HepG2 (cell line): ENCODE measurements at regions not wholly inside any gene's neighbourhood (a gene's known extent, or its start where the extent isn't known, plus 50 kb on each side); places are given as distances from the start of the nearest gene placed in this dataset.

Experiments
- ATAC-seq: fragments of 200-7000 bp; cut with Tn5 transposase; 3 replicates; pipeline ENCODE4 v1.9.1; 2020; ENCODE audit warnings: mild to moderate bottlenecking, moderate library complexity
- BruUV-seq: library from RNA; stranded (reverse); fragments of 400-500 nt; replicated peaks from 2 replicates; lab custom pipeline; 2021; lab: Mats Ljungman, UMichigan
- CTCF ChIA-PET: fragments of 300-600 bp; formaldehyde crosslinking; extraction: SDS; loops from one replicate; lab custom pipeline; 2021; ENCODE audit warnings: low total read pairs, inconsistent platforms, low intra/inter-chr PET ratio; lab: Yijun Ruan, JAX
- POLR2A ChIA-PET: fragments of 350-600 bp; sonication (Branson Sonifier 250); formaldehyde crosslinking; loops from one replicate; lab custom pipeline; 2020; ENCODE audit warnings: antibody characterized with exemption, inconsistent platforms; lab: Yijun Ruan, JAX
- DNase-seq: peaks from one replicate; pipeline ENCODE4 v3.0.0-alpha.2; 2015; ENCODE audit warnings: low spot score
- FAIRE-seq: peaks from 3 replicates; lab custom pipeline; 2011; peaks lifted over from hg19 to GRCh38; lab: Jason Lieb, UNC
- H2AFZ ChIP-seq: one replicate; pipeline ENCODE4 v1.6.1; 2011; ENCODE audit warnings: low read length, inconsistent platforms
- H3K27ac ChIP-seq: fragments of 300-600 bp; 3 replicates; pipeline ENCODE4 v1.8.0; 2011; ENCODE audit warnings: mixed run types, mild to moderate bottlenecking, mixed read lengths, low read length, inconsistent platforms; ENCODE audit not compliant: insufficient read depth; ENCODE audit errors: extremely low read length
- H3K27me3 ChIP-seq, 2 experiments: fragments of 200-600 bp in 1 of 2; 2 replicates in 1 of 2; 3 replicates in 1 of 2; pipeline versions ENCODE4 v1.6.0 to v1.8.0; 2011; ENCODE audit warnings: low read length in 2 of 2, mild to moderate bottlenecking in 2 of 2, moderate library complexity in 2 of 2, inconsistent platforms in 1 of 2; ENCODE audit not compliant: insufficient read depth in 2 of 2, control insufficient read depth in 1 of 2
- H3K36me3 ChIP-seq, 2 experiments: fragments of 200-600 bp in 1 of 2; replicated peaks in 1 of 2; 2 replicates in 1 of 2; 3 replicates in 1 of 2; pipeline versions ENCODE4 v1.5.1 to v1.8.0; 2011; ENCODE audit warnings: low read length in 2 of 2, inconsistent platforms in 1 of 2; ENCODE audit not compliant: insufficient read depth in 2 of 2, control insufficient read depth in 1 of 2
- H3K4me1 ChIP-seq: 2 replicates; pipeline ENCODE4 v1.5.1; 2012; ENCODE audit warnings: low read length, inconsistent platforms; ENCODE audit not compliant: insufficient read depth
- H3K4me2 ChIP-seq: 2 replicates; pipeline ENCODE4 v1.6.0; 2011; ENCODE audit warnings: low read depth, low read length, inconsistent platforms
- H3K4me3 ChIP-seq, 3 experiments: fragments of 200-600 bp in 1 of 3; sonication (generic), shearing (Covaris generic) in 1 of 3; replicated peaks in 1 of 3; 2 replicates each; pipeline ENCODE4 v1.5.1; 2011 to 2016; ENCODE audit warnings: low read length in 3 of 3, inconsistent platforms in 2 of 3, low read depth in 2 of 3, mild to moderate bottlenecking in 2 of 3, control low read depth in 1 of 3, mixed read lengths in 1 of 3; ENCODE audit not compliant: insufficient read depth in 1 of 3
- H3K79me2 ChIP-seq: one replicate; pipeline ENCODE4 v1.6.1; 2011; ENCODE audit warnings: low read length, inconsistent platforms; ENCODE audit not compliant: insufficient read depth
- H3K9ac ChIP-seq: 2 replicates; pipeline ENCODE4 v1.6.0; 2011; ENCODE audit warnings: mild to moderate bottlenecking, low read depth, low read length, inconsistent platforms; ENCODE audit not compliant: insufficient read depth
- H3K9me3 ChIP-seq: 2 replicates; pipeline ENCODE4 v1.5.1; 2012; ENCODE audit warnings: mild to moderate bottlenecking, low read length
- H4K20me1 ChIP-seq: 2 replicates; pipeline ENCODE4 v1.6.0; 2011; ENCODE audit warnings: inconsistent platforms, mild to moderate bottlenecking, low read length, moderate library complexity; ENCODE audit not compliant: insufficient read depth
- BRF2 ChIP-seq: sonication (generic); formaldehyde crosslinking; IDR thresholded peaks from 2 replicates; pipeline ENCODE4 v1.8.1; 2022; ENCODE audit warnings: mild to moderate bottlenecking, missing genetic modification reagents
- FOXK2 ChIP-seq: fragments of 450-650 bp; IDR thresholded peaks from 2 replicates; pipeline ENCODE4 v1.6.1; 2016
- GATA4 ChIP-seq: sonication (generic); IDR thresholded peaks from 2 replicates; pipeline ENCODE4 v1.6.1; 2016; ENCODE audit warnings: antibody characterized with exemption, low read depth, borderline replicate concordance
- SAFB2 ChIP-seq: sonication (generic); formaldehyde crosslinking; IDR thresholded peaks from 2 replicates; pipeline ENCODE4 v1.5.1; 2020; ENCODE audit warnings: missing genetic modification reagents, low read depth, mild to moderate bottlenecking, borderline replicate concordance
- ZBTB7B ChIP-seq: sonication (generic); formaldehyde crosslinking; IDR thresholded peaks from 2 replicates; pipeline ENCODE4 v1.4.0; 2020; ENCODE audit warnings: missing genetic modification reagents
- ZNF430 ChIP-seq: sonication (generic); formaldehyde crosslinking; IDR thresholded peaks from 2 replicates; pipeline ENCODE4 v1.9.0; 2021; ENCODE audit warnings: mild to moderate bottlenecking, missing genetic modification reagents
- WGBS: methylation state at CpG from one replicate; pipeline ENCODE4 v1.1.6; 2017; ENCODE audit warnings: low lambda C conversion rate; 5-methylcytosine and 5-hydroxymethylcytosine counted together
- in situ Hi-C: cut with HindIII; loops from 2 replicates; pipeline ENCODE4 v1.10.0; 2017; ENCODE audit warnings: low pct_unique_long_range_greater_than_20kb; ENCODE audit not compliant: extremely low pct_ligation_motif_present
- intact Hi-C: fragments of 100-400 bp; cut with micrococcal nuclease; formaldehyde crosslinking; loops from one replicate; pipeline ENCODE4 v1.10.0; 2022; ENCODE audit not compliant: unreplicated experiment
- TF ChIP-seq, protein P1 (sequence below): sonication (generic); formaldehyde crosslinking; IDR thresholded peaks from 2 replicates; pipeline ENCODE4 v1.8.0; 2022; ENCODE audit warnings: mild to moderate bottlenecking, missing genetic modification reagents, borderline replicate concordance
- TF ChIP-seq, protein P2 (sequence below): sonication (generic); formaldehyde crosslinking; IDR thresholded peaks from 2 replicates; pipeline ENCODE4 v1.4.0; 2020; ENCODE audit warnings: mild to moderate bottlenecking, missing genetic modification reagents
- TF ChIP-seq, protein P3 (sequence below): sonication (generic); formaldehyde crosslinking; conservative IDR thresholded peaks from 2 replicates; pipeline ENCODE4 v1.4.0; 2020; ENCODE audit warnings: missing genetic modification reagents
- TF ChIP-seq, protein P4 (sequence below): sonication (generic); formaldehyde crosslinking; IDR thresholded peaks from 2 replicates; pipeline ENCODE4 v1.4.0; 2020; ENCODE audit warnings: mild to moderate bottlenecking, missing genetic modification reagents

DNA sequence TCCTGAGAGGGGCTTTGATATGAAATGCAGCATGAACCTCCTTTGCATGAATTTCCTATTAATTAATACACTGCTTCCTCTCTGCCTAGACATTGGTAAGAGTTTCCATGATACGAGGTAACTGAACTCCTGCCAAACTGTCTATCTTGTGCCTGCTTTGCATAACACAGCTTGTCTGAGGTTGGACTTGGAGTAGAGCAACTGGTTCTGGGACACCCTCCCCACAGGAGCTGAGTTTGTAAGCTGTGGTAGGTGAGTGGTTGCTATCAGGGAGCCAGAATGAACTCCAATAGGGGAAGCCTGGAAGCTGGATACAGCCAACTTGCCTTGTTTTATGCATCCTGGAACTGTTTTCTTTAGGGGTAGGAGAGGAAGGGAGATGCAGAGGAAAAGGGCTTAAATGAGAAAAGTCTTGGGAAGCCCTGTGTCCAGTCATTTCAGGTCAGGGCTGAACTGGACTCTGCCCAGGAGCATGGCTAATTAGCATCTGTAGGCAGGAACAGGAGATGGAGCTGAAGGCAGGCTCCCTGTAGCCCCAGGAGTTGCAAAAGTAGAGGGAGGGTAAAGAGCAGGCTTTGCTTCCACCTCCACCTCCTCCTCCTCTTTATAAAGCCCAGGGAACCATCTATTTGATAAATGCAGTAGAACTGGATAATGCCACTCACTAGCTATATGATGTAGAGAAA is 73.2 kb upstream of the GPR158 start:
- TF ChIP-seq, protein P1, sequence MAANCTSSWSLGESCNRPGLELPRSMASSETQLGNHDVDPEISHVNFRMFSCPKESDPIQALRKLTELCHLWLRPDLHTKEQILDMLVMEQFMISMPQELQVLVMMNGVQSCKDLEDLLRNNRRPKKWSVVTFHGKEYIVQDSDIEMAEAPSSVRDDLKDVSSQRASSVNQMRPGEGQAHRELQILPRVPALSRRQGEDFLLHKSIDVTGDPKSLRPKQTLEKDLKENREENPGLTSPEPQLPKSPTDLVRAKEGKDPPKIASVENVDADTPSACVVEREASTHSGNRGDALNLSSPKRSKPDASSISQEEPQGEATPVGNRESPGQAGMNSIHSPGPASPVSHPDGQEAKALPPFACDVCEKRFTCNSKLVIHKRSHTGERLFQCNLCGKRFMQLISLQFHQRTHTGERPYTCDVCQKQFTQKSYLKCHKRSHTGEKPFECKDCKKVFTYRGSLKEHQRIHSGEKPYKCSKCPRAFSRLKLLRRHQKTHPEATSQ = no peak
- TF ChIP-seq ZNF430 (CRISPR knock-in tag) (no peak), ZBTB7B (CRISPR knock-in tag) (no peak), FOXK2 (no peak), SAFB2 (no peak), GATA4 (no peak)
- ChIA-PET CTCF (no interaction called here), POLR2A (no interaction called here)
- Histone ChIP-seq H3K4me1 (no peaks in the 10 kb centered on the region), H3K36me3 (no peaks in the 10 kb centered on the region), H4K20me1 (no peaks in the 10 kb centered on the region), H3K27ac (no peak overlapping the region), H3K4me2 (no peak overlapping the region), H3K79me2 (no peaks in the 10 kb centered on the region), H3K9ac (no peak overlapping the region), H3K4me3 (no peak overlapping the region), H2AFZ (no peak overlapping the region), H3K9me3 (no peaks in the 10 kb centered on the region), H3K27me3 (no peaks in the 10 kb centered on the region; a peak in 3 of 5 replicates)
- FAIRE-seq (no peak), DNase-seq (no peak), ATAC-seq (no peak)
- no TSS peak for BruUV-seq
- 8% methylated on average over 1 of the region's 1 CpG for WGBS
- intact Hi-C loops = no loop called here
- in situ Hi-C loops = no loop called here

- H3K27ac ChIP-seq = no peak overlapping the region
- H3K9ac ChIP-seq = no peak overlapping the region
- H2AFZ ChIP-seq = no peak overlapping the region
- ChIA-PET POLR2A (no interaction called here), CTCF (no interaction called here)
- H3K4me3 ChIP-seq = no peak overlapping the region
- no TSS peak for BruUV-seq
- in situ Hi-C loops = no loop called here
- DNase-seq (no peak), ATAC-seq (no peak), FAIRE-seq (no peak)
- H3K27me3 ChIP-seq = no peaks in the 10 kb centered on the region; a peak in 3 of 5 replicates
- no peak overlapping the region for H3K4me2 ChIP-seq
- no peaks in the 10 kb centered on the region for H3K4me1 ChIP-seq
- no peaks in the 10 kb centered on the region for H3K79me2 ChIP-seq
- intact Hi-C loops = no loop called here
- WGBS = 18% methylated on average over 9 of the region's 9 CpGs
- H3K36me3 ChIP-seq = no peaks in the 10 kb centered on the region
- no peaks in the 10 kb centered on the region for H4K20me1 ChIP-seq
- no peaks in the 10 kb centered on the region for H3K9me3 ChIP-seq
- TF ChIP-seq, protein P2, sequence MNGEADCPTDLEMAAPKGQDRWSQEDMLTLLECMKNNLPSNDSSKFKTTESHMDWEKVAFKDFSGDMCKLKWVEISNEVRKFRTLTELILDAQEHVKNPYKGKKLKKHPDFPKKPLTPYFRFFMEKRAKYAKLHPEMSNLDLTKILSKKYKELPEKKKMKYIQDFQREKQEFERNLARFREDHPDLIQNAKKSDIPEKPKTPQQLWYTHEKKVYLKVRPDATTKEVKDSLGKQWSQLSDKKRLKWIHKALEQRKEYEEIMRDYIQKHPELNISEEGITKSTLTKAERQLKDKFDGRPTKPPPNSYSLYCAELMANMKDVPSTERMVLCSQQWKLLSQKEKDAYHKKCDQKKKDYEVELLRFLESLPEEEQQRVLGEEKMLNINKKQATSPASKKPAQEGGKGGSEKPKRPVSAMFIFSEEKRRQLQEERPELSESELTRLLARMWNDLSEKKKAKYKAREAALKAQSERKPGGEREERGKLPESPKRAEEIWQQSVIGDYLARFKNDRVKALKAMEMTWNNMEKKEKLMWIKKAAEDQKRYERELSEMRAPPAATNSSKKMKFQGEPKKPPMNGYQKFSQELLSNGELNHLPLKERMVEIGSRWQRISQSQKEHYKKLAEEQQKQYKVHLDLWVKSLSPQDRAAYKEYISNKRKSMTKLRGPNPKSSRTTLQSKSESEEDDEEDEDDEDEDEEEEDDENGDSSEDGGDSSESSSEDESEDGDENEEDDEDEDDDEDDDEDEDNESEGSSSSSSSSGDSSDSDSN (CRISPR knock-in tag) = no peak
- TF ChIP-seq, protein P3, sequence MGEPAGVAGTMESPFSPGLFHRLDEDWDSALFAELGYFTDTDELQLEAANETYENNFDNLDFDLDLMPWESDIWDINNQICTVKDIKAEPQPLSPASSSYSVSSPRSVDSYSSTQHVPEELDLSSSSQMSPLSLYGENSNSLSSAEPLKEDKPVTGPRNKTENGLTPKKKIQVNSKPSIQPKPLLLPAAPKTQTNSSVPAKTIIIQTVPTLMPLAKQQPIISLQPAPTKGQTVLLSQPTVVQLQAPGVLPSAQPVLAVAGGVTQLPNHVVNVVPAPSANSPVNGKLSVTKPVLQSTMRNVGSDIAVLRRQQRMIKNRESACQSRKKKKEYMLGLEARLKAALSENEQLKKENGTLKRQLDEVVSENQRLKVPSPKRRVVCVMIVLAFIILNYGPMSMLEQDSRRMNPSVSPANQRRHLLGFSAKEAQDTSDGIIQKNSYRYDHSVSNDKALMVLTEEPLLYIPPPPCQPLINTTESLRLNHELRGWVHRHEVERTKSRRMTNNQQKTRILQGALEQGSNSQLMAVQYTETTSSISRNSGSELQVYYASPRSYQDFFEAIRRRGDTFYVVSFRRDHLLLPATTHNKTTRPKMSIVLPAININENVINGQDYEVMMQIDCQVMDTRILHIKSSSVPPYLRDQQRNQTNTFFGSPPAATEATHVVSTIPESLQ (CRISPR knock-in tag) = no peak
- TF ChIP-seq BRF2 (CRISPR knock-in tag) = no peak
- TF ChIP-seq, protein P4, sequence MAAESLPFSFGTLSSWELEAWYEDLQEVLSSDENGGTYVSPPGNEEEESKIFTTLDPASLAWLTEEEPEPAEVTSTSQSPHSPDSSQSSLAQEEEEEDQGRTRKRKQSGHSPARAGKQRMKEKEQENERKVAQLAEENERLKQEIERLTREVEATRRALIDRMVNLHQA = no peak
Observed at GRCh38 chr10:25102147-25102822, 72.5 kb upstream of the GPR158 start.
